Activated T-helper 1 cell treated with anti-CD3 and anti-CD28 coated beads, Interleukin-12 subunit alpha, Interleukin-12 subunit beta, Interleukin-2, Interleukin-4 antibody, amounts not matched to agents 30 ng/mL and 10 ng/mL and 1 ng/mL, durations not matched to agents 14 hours and 24 hours and 36 hours (primary cell): ENCODE measurements at regions not wholly inside any gene's neighbourhood (a gene's known extent, or its start where the extent isn't known, plus 50 kb on each side); places are given as distances from the start of the nearest gene placed in this dataset.
"Not testable (repeated sequence)": the region's sequence is repeated elsewhere in the genome, so short reads cannot be mapped to it uniquely, and the experiment has no call there.

Source experiments
- DNase-seq: peaks from one replicate; pipeline ENCODE4 v3.0.0; 2021; ENCODE audit warnings: low spot score
- H3K27ac Mint-ChIP-seq: one replicate; pipeline ENCODE4 v1.8.0; 2021; ENCODE audit warnings: mild to moderate bottlenecking, mixed read lengths
- H3K27me3 Mint-ChIP-seq: one replicate; pipeline ENCODE4 v1.8.0; 2022; ENCODE audit warnings: mild to moderate bottlenecking, moderate library complexity, mixed read lengths; ENCODE audit not compliant: insufficient read depth
- H3K36me3 Mint-ChIP-seq: one replicate; pipeline ENCODE4 v1.8.0; 2021; ENCODE audit warnings: low read depth, mixed read lengths
- H3K4me1 Mint-ChIP-seq: one replicate; pipeline ENCODE4 v1.8.0; 2021; ENCODE audit warnings: low read depth, mixed read lengths
- H3K4me3 Mint-ChIP-seq: one replicate; pipeline ENCODE4 v1.8.0; 2021; ENCODE audit warnings: mild to moderate bottlenecking, moderate library complexity, mixed read lengths
- H3K9me3 Mint-ChIP-seq: one replicate; pipeline ENCODE4 v1.8.0; 2021; ENCODE audit warnings: mixed read lengths
- intact Hi-C: fragments of 100-400 bp; cut with micrococcal nuclease; formaldehyde crosslinking; loops from one replicate; pipeline ENCODE4 v1.15.1; 2024

- Mint-ChIP-seq H3K9me3 (peaks cover 8% of the 10 kb centered on the region), H3K4me3 (no peak overlapping the region), H3K36me3 (no peaks in the 10 kb centered on the region), H3K4me1 (no peaks in the 10 kb centered on the region), H3K27ac (no peak overlapping the region), H3K27me3 (no peaks in the 10 kb centered on the region)
- intact Hi-C loops = no loop called here
- DNase-seq = no peak
Measured at GRCh38 chr10:65265451-65265954, 1660.3 kb upstream of the LRRTM3 start.

- H3K36me3 Mint-ChIP-seq, H3K27ac Mint-ChIP-seq, H3K4me1 Mint-ChIP-seq, DNase-seq, H3K27me3 Mint-ChIP-seq, H3K9me3 Mint-ChIP-seq, H3K4me3 Mint-ChIP-seq, intact Hi-C loops: not testable (repeated sequence)
Measured at GRCh38 chr10:65269551-65269950, 1656.3 kb upstream of the LRRTM3 start.

- H3K27ac Mint-ChIP-seq = no peak overlapping the region
- H3K4me3 Mint-ChIP-seq = no peak overlapping the region
- no peak for DNase-seq
- H3K4me1 Mint-ChIP-seq = no peaks in the 10 kb centered on the region
- H3K9me3 Mint-ChIP-seq = no peaks in the 10 kb centered on the region
- no peaks in the 10 kb centered on the region for H3K27me3 Mint-ChIP-seq
- intact Hi-C loops = no loop called here
- no peaks in the 10 kb centered on the region for H3K36me3 Mint-ChIP-seq
Measured at GRCh38 chr10:65270969-65271368, 1654.9 kb upstream of the LRRTM3 start.

- Mint-ChIP-seq H3K4me1 (no peaks in the 10 kb centered on the region), H3K4me3 (no peak overlapping the region), H3K27me3 (no peaks in the 10 kb centered on the region), H3K27ac (no peak overlapping the region), H3K36me3 (no peaks in the 10 kb centered on the region), H3K9me3 (no peaks in the 10 kb centered on the region)
- no peak for DNase-seq
- intact Hi-C loops = no loop called here
Measured at GRCh38 chr10:65273115-65273514, 1652.7 kb upstream of the LRRTM3 start.

GRCh38 chr10:65275296-65275695 is 1650.5 kb upstream of the LRRTM3 start:
- Mint-ChIP-seq H3K4me3 (no peak overlapping the region), H3K27me3 (no peaks in the 10 kb centered on the region), H3K4me1 (no peaks in the 10 kb centered on the region), H3K36me3 (no peaks in the 10 kb centered on the region), H3K27ac (no peak overlapping the region), H3K9me3 (no peaks in the 10 kb centered on the region)
- no peak for DNase-seq
- intact Hi-C loops = no loop called here

- no peak for DNase-seq
- intact Hi-C loops = no loop called here
- no peak overlapping the region for H3K27ac Mint-ChIP-seq
- no peaks in the 10 kb centered on the region for H3K36me3 Mint-ChIP-seq
- no peaks in the 10 kb centered on the region for H3K27me3 Mint-ChIP-seq
- no peaks in the 10 kb centered on the region for H3K4me1 Mint-ChIP-seq
- H3K4me3 Mint-ChIP-seq = no peak overlapping the region
- peaks cover 20% of the 10 kb centered on the region for H3K9me3 Mint-ChIP-seq
Measured at GRCh38 chr10:65284495-65285041, 1641.3 kb upstream of the LRRTM3 start.

GRCh38 chr10:65285726-65286125 is 1640.1 kb upstream of the LRRTM3 start:
- H3K4me3 Mint-ChIP-seq, H3K27ac Mint-ChIP-seq, H3K4me1 Mint-ChIP-seq, H3K27me3 Mint-ChIP-seq, H3K36me3 Mint-ChIP-seq, DNase-seq, intact Hi-C loops: not testable (repeated sequence)
- H3K9me3 Mint-ChIP-seq = peaks cover 20% of the 10 kb centered on the region

GRCh38 chr10:65291286-65291685 is 1634.5 kb upstream of the LRRTM3 start:
- intact Hi-C loops = no loop called here
- no peak overlapping the region for H3K27ac Mint-ChIP-seq
- H3K9me3 Mint-ChIP-seq = peaks cover 5% of the 10 kb centered on the region
- H3K4me1 Mint-ChIP-seq = no peaks in the 10 kb centered on the region
- no peak overlapping the region for H3K4me3 Mint-ChIP-seq
- no peaks in the 10 kb centered on the region for H3K27me3 Mint-ChIP-seq
- no peak for DNase-seq
- no peaks in the 10 kb centered on the region for H3K36me3 Mint-ChIP-seq

- intact Hi-C loops = no loop called here
- no peak for DNase-seq
- Mint-ChIP-seq H3K27me3 (no peaks in the 10 kb centered on the region), H3K27ac (no peak overlapping the region), H3K9me3 (no peaks in the 10 kb centered on the region), H3K36me3 (no peaks in the 10 kb centered on the region), H3K4me1 (no peaks in the 10 kb centered on the region), H3K4me3 (no peak overlapping the region)
Measured at GRCh38 chr10:65292551-65292950, 1633.3 kb upstream of the LRRTM3 start.

GRCh38 chr10:65294329-65294728 is 1631.5 kb upstream of the LRRTM3 start:
- DNase-seq = no peak
- Mint-ChIP-seq H3K36me3 (no peaks in the 10 kb centered on the region), H3K27me3 (no peaks in the 10 kb centered on the region), H3K4me3 (no peak overlapping the region), H3K9me3 (no peaks in the 10 kb centered on the region), H3K4me1 (no peaks in the 10 kb centered on the region), H3K27ac (no peak overlapping the region)
- intact Hi-C loops = no loop called here

GRCh38 chr10:65301181-65301580 is 1624.7 kb upstream of the LRRTM3 start:
- Mint-ChIP-seq H3K27ac (no peak overlapping the region), H3K9me3 (no peaks in the 10 kb centered on the region), H3K36me3 (no peaks in the 10 kb centered on the region), H3K27me3 (no peaks in the 10 kb centered on the region), H3K4me1 (no peaks in the 10 kb centered on the region), H3K4me3 (no peak overlapping the region)
- intact Hi-C loops = no loop called here
- DNase-seq = no peak

GRCh38 chr10:65306201-65306600 is 1619.6 kb upstream of the LRRTM3 start:
- Mint-ChIP-seq H3K27ac (no peak overlapping the region), H3K27me3 (no peaks in the 10 kb centered on the region), H3K4me3 (no peak overlapping the region), H3K36me3 (no peaks in the 10 kb centered on the region), H3K9me3 (no peaks in the 10 kb centered on the region), H3K4me1 (no peaks in the 10 kb centered on the region)
- intact Hi-C loops = no loop called here
- DNase-seq = no peak

GRCh38 chr10:65312876-65313275 is 1613.0 kb upstream of the LRRTM3 start:
- Mint-ChIP-seq H3K4me3 (no peak overlapping the region), H3K27ac (no peak overlapping the region), H3K4me1 (no peaks in the 10 kb centered on the region), H3K27me3 (no peaks in the 10 kb centered on the region), H3K36me3 (no peaks in the 10 kb centered on the region), H3K9me3 (no peaks in the 10 kb centered on the region)
- no peak for DNase-seq
- intact Hi-C loops = no loop called here

GRCh38 chr10:65313406-65313805 is 1612.4 kb upstream of the LRRTM3 start:
- Mint-ChIP-seq H3K27me3 (no peaks in the 10 kb centered on the region), H3K4me1 (no peaks in the 10 kb centered on the region), H3K4me3 (no peak overlapping the region), H3K27ac (no peak overlapping the region), H3K9me3 (no peaks in the 10 kb centered on the region), H3K36me3 (no peaks in the 10 kb centered on the region)
- DNase-seq = no peak
- intact Hi-C loops = no loop called here
